Stimulated activated CD4-positive, alpha-beta T cell treated with anti-CD3 and anti-CD28 coated beads, Interleukin-15, amount 100 ng/mL, for 24 hours (primary cell): ENCODE measurements at regions not wholly inside any gene's neighbourhood (a gene's known extent, or its start where the extent isn't known, plus 50 kb on each side); places are given as distances from the start of the nearest gene placed in this dataset.

Experiments used
- DNase-seq: peaks from one replicate; pipeline ENCODE4 v3.0.0-alpha.2; 2020

DNA sequence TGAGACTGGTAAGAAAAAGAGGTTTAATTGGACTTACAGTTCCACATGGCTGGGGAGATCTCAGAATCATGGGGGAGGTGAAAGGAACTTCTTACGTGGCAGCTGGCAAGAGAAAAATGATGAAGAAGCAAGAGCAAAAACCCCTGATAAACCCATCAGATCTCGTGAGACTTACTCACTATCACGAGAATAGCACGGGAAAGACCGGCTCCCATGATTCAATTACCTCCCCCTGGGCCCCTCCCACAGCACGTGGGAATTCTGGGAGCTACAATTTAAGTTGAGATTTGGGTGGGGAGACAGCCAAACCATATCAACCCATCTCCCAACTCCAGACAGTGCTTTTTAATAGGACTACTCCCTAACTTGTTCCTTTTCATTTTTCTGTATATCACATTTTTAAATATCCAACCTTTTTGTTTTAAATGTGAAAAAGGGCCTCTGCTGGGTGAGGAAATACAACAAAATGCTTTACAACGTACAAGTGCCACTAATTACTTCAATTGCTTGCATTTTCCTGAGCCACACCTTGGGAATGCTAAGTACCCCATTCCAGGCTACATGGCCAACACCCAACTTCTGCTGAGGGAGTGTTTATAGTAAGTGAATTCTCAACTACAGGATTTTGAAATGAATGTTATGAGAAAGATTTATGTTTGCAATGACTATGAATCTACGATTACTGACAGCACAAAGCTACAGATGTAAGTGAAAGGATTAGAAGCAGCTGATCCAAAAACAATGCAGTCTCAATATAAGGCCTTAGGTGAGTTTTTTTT, 294.1 kb upstream of the CD180 start:
- no peak for DNase-seq

DNA sequence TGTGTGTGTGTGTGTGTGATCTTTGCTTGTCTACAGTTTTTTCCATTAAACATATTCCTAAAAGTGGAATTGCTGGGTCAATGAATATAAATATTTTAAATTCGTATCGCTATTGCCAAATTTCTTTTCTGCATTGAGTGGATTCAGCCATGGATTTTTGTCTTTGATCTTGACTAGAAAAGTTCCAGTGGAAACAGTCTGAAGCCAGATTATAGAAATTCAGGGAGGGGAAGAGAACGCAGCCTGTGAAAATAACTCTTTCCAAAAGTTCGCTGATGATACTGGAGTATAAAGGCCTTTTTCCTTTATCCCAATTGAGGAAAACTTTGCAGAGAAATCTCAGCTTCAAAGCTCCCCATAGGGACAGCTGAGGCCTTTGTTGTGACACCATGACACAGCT, 292.3 kb upstream of the CD180 start:
- no peak for DNase-seq

DNA sequence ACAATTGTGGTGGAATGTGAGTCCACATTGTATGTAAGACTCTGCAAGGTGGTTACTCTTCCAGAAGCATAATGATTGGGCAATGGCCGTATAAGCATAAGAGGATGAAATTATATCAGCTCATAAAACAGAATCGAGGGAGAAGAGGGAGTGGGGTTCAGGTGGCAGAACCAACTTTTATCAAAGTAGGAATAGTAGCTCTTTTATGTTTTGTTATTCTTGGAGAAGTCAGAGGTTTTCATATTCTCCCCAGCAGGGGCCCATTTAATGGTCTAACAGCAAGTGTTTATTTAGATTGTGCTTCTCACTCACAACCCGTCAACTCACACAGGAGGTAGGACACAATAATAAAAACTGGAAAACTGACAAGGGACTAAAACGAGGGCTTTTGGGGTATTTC, 291.3 kb upstream of the CD180 start:
- no peak for DNase-seq

DNA sequence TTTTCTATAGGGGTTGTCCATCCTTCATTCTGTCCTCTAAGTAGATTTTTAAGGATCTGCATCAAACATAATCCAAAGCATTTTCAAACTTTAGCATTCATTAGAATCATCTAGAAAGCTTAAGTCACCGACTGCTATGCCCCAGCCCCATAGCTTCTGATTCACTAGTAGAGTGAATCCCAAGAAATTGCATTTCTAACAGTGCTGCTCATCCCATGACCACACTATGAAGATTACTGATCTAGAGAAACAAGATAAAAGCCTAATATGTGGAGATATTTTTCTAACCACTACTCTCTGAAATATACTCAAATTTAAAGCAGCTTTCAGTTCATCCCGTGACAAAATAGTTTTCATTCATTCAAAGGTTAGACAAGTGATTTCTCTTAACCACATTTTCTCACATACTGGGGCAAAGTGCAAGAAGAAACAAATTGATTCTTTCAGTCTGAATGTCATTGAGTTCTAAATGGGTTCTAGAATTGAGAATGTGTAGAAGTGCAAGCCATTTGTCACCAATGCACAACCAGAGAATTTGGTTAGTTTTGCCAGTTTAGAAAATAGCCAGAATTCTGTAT, 286.9 kb upstream of the CD180 start:
- no peak for DNase-seq

DNA sequence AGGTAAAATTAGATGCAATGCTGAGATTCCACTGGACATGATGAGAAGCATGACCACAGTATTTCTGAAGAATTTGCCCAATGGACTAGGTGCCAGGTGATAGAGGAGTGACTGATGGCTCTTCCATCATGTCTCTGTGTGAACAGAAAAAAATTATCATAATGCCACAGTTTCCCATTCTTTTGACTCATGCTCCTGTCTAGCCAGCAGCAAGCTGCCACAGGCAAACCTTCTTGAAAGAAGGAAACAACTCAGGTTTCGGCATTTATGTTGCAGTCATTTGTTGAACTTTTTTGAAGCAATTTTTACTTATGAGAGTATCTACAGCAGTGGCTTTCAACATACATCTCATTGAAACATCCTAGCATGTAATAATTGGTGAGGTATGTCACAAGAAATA, 284.8 kb upstream of the CD180 start:
- no peak for DNase-seq

DNA sequence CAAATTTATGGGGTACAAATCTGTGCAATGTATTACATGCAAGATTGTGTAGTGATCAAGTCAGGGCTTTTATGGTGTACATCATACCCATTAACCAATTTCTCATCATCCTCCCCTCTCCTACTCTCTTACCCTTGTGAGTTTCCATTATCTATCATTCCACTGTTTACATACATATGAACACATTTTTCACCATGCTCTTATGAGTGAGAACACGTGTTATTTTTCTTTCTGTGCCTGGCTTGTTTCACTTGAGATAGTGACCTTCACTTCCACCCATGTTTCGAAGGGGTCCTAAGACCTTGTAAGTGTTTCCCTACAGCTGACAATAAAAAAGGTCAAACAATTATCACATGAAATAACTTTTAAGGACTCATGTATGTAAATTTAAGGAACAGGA, 281.7 kb upstream of the CD180 start:
- no peak for DNase-seq

DNA sequence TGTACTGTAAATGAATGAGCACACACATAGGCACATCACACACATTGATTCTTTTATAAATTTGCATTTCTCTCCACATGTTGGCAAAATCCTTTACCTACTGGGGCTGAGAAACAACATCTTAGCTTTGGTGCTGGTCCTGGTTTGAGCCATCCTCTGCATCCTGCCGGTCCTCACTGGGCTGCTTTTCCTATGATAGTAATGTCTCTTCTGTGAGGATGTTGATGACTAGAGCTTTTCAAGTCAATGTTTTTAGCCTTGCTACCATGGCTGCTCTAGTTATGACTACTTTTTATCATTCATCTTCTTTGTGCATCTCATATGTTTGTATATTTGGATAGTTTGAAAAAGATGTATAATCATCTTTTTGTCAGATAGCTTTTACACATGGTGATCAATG, 280.4 kb upstream of the CD180 start:
- DNase-seq = no peak

DNA sequence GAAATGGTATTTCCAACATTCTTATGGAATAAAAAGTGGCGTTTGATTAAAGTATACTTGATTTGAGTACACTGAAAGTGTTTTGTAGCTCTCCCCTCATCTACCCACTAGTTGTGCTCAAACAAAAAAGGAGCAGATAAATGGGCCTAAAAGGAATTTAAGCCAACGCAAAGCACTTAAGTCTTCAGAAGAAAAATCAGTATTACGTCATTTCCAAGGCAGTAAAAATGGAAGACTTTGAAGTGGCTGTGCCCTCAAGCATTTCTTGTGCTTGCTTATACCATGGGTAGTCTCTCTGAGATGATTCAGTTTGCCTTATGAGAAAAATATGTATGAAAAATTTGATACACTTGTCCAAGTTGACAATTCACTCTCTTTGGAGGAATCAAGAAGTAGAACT, 279.9 kb upstream of the CD180 start:
- DNase-seq = no peak

DNA sequence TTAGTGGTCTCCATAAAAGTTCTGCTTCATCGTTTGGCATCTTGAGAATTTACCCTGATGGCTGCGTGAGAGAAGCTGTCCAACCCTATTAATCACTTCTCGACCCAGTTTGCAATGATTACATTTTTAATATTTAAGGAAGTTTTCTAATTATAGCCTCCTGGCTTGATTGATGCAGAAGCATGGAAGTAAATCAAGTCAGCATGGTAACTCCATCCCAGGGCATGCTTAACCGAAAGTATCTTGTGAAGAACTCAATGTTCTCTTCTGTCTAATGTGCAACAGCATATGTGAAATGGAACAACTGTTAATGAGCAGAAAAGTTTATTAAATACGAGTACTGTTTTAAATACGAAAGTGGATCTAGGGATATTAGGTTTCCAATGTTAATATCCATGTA, 278.9 kb upstream of the CD180 start:
- no peak for DNase-seq

DNA sequence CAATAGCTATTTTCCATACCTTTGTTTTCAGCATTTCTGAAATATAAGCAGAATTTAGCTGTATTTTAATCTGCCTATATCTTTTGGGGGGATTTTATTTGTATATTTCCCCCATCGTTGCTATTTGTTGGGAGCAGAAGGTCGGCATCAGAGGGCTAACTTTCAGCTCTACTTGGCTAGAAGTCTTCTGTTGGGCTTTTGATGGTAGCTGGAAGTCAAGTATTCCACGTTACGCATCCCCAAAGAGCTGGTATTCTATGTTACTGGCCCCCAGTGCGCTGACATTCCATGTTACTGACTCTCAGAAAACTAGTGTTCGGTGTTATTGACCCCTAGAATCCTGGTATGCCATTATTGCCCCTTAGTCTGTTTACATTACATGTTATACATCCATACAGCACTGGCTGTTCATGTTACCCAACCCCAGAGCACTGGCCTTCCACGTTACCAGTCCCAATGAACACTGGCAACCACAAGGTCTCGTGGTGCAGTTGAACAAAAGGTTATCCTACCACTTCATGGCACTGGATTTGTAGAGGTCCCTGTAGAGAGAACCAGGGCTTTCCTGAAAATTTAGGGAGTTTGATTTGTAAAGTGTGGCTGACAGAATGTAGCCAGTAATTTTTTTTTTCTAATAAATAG, 278.1 kb upstream of the CD180 start:
- DNase-seq = no peak

DNA sequence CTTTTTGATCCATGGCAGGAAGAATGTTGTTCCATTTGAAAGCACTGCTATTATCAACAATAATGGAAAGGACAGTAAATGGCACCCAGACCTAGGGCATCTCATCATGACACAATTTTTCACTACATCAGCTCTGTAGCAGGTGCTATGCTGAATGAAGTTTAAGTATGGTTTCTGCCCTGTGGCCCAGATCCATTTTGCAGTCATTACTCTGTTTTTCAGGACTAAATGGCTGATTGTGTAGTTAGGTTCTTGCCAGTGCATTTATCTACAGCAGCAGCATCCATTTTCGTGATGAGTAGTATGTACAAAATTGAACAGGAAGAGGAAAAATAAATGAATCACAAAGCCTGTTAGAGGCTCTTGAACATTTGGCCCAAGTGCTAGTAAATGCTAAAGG, 270.5 kb upstream of the CD180 start:
- DNase-seq = no peak

DNA sequence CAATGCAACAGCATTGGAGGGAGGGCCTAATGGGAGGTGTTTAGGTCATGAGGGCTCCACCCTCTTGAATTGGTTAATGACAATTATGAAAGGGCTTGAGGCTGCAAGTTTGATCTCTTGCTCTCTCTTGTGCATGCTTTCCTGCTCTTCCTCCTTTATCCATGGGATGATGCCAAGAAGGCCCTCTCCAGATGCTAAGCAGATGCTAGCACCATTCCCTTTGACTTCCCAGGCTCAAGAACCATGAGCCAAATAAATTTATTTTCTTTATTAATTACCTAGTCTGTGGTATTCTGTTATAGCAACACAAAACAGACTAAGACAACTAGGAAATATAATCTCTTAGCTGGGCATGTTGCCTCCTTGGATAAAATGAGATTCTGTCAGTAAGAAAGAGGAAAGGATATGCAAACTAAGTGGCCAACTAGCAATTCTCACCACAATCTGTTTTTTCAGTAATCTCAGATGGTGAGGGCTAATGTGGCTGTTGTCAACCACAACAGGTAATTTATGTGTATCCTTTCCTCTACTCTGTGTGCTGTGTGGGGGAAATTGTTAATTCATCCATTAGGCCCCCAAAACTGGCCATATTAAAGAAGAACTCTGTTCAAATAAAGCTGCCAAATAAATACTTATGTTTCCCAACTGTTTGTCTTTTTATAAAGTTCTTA, 269.1 kb upstream of the CD180 start:
- DNase-seq = no peak

DNA sequence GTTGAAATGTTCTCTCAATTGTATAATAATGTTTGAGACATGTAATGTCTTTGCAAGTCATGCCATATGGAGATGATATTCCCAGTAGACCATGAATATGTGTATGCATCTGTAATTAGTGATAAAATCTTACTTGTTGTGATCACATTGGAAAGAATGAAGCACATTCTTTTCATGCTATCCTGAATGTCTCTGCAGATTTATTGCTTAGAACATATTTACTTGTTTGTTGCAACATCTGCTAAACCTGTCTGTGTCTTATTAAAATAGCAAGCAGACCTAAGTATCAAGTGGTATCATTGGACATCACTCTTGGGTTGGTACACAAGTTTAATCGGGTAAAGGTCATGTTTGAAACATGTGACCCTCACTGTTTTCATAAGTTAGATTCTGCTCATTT, 265.5 kb upstream of the CD180 start:
- DNase-seq = no peak

DNA sequence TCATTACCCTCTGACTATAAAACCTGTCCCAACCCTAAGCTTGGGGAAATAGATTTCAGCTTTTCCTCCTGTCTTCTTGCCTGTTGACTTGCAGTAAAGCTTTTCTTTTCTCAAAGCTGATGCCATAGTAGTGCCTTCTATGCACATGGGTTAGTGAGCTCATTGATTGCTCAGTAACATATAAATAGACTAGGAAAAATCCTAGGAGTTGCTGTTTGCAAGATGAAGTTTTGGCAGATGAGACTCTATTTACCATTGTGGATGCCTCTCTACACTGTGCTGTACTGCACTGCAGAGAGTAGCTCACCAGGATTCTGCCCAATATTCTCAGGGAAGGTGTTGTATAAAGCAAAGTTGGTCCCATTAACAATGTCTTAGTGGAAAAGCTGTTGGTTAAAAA, 262.7 kb upstream of the CD180 start:
- no peak for DNase-seq

DNA sequence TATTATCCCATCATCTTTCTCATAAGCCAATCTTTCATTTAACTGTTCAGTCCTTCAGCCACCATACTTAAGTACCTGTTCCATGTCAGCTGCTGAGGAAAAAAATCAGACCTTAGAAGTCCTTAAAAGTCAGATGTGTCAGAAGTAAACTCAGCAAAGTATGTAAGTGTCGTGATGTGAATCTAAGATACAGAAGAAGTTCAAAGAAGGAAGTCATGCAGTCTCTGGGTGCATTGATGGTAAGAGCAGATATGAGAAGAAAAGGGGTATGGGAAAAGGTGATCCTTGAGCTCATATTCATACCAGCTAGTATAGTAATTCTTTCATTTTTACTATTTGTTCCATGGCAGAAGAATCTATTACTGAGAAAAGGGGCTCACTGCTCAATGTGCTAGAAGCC, 259.4 kb upstream of the CD180 start:
- no peak for DNase-seq

DNA sequence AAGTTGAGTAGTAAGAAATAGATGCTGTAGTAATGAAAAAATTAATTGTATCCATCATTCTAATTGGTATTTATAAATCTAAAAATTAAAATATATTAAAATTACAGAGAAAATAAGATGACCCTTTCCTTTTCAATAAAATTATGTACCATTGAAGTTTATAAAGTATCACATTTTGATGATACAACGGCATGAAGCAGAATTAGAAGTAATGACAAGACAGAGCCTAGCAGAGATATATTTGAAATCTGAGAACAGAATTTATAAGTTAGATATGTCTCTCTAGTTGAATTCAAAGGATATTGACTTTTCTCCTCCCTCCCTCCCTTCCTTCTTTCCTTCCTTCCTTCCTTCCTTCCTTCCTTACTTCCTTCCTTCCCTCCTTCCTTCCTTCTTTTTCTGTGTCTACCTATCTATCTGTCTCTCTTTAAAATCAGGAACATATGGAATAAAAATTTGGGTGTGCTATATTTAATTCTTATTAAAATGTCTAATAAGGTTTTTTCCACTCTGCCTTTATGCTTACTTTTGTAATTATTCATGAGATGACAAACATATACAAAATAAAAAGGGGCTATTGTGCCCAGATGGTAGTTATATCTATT, 258.5 kb upstream of the CD180 start:
- no peak for DNase-seq

DNA sequence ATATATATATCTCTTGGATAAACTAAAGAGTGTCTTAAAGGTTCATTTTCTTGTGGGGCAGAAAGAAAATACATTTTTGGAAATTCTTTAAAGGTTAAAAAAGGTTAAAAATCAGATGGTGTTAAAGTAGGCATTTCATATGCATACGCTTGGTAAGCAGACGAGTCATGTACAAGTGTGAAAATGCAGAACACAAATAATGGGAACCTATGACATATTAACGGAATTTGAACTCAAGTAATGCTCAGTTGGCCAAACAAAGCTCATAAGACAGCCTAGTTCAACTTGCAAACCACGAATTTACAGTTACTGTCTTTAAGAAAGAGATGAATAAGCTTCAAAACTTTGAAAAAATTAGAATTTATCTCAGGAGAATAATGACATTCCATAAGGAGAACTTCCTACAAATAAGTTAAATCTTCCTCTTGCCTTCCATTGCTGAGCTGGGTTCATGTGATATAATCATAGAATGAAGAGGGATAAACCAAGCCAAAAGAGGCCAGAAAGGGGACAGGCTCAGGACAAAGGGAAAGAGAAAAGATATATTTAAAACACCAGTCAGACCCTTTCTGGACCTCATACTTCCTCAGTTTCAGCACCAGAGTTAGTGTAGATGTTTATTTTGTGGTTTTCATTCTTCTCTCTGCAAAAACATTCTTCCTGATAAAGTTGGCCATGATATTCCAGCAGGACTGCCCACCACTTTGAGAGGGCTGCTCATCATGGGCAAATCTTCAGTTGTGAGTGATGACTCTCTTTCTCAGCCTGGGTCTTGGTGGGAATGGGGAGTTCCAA, 256.7 kb upstream of the CD180 start:
- DNase-seq = no peak

DNA sequence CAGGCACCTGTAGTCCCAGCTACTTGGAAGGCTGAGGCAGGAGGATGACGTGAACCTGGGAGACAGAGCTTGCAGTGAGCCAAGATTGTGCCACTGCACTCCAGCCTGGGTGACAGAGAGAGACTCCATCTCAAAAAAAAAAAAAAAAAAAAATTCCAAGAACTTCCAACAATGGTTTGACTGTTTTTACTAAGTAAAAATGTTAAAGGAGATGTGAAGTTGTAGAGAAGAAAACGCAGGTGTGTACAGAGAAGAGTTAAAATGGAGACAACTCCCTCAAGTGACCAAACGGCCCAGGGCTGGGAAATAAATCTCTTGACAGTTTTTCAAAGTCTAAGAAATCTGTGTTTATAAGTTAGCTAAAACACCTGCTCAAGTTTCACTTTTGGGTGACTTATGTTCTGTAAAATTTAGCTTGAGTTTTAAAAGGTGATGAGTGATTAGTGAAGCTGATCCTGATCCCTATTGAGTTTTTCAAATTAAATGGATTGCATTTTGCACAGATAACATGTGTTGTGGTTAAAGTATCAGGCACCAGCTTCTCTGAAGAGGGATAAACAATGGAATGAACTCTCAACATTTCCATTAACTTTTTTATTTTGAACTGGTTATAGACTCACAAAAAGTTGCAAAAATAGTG, 255.2 kb upstream of the CD180 start:
- no peak for DNase-seq

DNA sequence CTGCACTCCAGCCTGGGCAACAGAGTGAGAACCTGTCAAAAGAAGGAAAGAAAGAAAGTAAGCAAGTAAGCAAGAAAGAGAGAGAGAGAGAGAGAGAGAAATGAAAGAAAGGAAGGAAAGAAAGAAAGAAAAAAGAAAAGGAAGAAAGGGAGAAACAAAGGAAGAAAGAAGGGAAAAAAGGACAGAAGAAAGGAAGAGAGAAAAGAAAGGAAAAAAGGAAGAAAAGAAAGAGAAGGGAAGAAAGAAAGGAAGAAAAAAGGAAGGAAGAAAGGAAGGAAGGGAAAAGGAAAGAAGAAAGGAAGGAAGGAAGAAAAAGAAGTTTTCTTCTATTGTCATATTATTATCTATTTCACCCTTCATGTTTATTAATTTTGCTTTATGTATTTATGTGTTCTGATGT, 251.1 kb upstream of the CD180 start:
- no peak for DNase-seq

DNA sequence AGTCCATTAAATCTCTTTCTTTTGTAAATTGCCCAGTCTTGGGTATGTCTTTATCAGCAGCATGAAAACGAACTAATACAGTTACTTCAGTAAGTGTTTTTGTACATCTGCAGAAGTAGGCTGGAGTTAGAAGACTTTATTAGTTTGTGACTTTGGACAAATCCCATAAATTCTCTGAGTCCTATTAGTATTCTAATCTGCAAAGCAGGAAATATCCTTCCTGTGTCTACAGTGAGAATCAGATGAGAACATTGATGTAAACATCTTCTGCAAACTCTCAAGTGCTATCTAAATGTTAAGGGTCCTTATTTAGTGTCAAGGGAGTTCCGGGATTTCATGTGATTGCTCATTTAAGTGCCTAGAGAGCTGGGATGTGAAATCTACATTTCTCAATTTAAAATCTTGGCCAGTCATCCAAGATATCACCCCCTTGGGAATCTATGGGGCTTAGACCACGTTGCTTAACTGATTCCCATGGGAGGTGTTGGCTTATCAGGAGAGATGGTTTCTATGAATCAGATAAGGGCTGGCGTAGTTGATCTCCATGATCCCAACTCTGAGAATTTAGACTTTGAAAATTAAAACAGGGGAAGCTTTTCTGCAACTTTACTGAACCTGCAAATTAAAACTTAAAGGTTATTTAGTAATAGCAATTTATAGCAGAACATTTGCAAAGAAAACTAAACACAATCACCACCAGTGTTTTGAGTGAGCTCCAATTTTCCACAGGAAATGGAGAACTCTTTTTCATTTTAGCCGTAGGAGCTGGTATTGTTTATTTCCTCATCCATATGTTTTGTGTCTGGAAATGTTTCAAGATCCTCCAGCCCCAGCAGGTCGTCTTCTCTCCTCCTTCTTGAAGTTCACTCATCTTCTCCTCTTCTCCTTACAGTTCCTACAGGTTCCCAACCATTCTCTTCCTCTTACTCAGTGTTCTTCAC, 241.6 kb upstream of the CD180 start:
- no peak for DNase-seq

DNA sequence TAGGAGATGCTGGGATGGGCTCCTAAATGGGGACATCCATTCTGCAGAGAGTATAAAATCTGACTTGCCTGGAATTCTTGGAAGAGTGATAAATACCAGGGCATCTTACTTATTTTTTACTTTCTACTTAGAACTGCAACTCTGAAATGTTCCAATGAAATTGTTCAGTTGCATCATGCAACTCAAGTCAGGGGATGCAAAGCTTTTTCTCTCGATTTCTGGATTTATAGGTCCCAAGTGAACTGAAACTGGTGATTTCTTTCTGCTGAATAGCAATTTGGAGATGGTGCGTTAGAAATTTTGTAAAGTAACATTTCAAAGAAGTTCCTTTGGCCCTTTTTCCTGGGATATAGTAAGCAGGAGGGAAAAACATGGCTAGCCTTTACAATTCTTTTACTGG, 238.4 kb upstream of the CD180 start:
- DNase-seq = no peak
